HG03045 (cell line): ENCODE measurements at regions not wholly inside any gene's neighbourhood (a gene's known extent, or its start where the extent isn't known, plus 50 kb on each side); places are given as distances from the start of the nearest gene placed in this dataset.

Experiments
- ATAC-seq: cut with Tn5 transposase; IDR thresholded peaks from one replicate; pipeline ENCODE4 v1.9.1; 2021; ENCODE audit warnings: mild to moderate bottlenecking, moderate library complexity; ENCODE audit not compliant: unreplicated experiment

DNA sequence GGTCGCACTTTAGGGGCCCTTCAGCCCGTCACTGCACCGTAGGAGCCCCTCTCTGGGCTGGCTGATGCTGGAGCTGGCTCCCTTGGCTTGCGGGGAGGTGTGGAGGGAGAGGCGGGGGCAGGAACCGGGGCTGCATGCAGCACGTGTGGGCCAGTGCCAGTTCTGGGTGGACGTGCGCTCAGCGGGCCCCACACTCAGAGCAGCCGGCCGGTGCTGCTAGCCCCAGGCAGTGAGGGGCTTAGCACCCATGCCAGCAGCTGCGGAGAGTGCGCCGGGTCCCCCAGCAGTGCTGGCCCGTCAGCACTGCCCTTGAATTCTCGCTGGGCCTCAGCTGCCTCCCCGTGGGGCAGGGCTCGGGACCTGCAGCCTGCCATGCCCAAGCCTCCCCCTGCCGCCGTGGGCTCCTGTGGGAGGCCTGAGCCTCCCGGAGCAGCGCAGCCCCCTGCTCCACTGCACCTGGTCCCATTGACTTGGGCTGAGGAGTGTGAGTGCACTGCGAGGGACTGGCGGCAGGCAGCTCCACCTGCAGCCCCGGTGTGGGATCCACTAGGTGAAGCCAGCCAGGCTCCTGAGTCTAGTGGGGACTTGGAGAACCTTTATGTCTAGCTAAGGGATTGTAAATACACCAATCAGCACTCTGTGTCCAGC is 108.8 kb upstream of the RASGEF1B start:
- no peak for ATAC-seq

DNA sequence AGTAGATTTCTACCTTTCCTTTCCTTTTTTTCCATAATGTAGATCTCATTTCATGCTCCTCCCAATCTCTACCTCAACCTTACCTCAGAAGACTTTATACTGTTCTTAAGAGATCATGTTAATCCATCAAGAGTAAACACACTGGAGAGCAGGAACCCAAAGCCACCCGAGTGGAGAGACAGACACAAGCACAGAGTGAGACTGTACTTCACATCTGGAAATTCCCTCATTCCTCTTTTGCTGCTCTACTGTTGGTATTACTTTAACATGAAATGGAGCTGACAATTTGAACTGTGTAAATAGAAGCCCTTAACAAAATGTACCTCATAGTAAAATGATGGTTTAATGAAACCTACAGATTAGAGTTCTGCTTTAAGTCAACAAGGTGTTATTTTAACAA is 105.7 kb upstream of the RASGEF1B start:
- no peak for ATAC-seq

DNA sequence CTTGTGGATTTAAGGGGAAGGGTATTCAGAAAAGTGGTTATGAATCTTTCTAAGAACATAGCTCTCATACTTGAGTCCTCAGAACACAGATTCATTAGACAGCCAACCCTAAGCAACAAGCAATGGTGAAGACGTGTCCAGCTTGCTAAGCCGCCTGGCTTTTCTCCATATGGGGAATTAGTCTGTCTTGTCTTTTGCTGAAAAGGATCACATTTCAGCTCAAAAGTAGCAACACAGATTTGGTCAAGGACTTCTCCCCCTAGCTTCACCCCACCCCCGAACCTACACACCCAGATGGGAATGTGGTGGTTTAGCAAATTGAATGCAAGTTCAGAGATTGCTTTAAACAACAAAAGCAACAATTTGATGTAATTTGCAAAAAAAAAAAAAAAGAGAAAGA is 103.3 kb upstream of the RASGEF1B start:
- no peak for ATAC-seq

DNA sequence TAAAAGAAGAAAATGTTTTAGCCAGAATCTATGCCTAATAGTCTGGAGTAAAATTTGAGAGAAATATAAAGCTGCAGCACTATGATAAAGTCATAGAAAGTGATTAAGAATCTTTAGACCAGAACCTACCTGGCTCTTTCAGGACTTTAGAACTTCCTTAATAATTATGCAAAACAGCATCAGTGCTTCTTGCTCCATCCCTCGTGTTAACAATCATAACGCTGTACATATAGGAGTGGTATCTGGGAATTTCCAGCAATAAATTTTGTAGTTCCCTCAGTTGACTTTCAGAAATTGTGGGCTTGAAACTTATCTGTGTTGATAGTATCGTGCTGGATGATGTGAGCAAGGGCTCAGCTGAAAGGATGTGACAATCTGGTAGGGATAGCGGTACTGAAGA is 102.1 kb upstream of the RASGEF1B start:
- ATAC-seq: no peak

DNA sequence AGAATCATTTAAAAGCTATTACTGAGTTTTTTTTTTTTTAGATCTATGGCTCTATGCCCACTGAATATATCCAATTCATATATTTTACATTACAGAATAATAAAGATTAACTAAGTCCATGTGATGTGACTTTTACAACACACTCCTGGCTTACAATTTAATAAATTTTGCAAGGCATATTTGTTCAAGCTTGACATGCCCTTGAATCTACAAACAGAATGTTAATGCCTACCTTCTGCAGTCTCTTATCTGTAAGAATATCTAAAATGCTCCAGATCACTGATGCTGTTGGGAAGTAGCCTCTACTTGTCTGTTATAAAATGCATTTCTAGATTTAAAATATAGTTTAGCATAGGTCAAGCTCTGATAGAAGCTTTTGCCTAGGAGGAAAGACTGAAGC is 100.7 kb upstream of the RASGEF1B start:
- no peak for ATAC-seq

DNA sequence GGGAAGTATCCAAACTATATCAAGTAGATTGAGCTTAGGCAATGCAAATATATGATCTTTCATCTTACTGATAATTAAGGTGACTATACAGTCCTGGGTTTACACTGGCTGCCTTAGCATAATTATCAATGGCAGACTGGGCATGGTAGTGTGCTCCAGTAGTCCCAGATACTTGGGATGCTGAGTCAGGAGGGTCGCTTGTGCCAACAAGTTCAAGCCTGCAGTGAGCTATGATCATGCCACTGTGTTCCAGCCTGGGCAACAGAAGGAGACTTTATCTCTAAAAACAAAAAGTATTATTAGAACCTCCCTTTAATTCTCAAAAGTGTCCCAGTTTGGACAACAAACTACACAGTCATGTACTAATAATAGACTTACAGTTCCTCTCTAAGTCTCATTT is 99.4 kb upstream of the RASGEF1B start:
- ATAC-seq: no peak

DNA sequence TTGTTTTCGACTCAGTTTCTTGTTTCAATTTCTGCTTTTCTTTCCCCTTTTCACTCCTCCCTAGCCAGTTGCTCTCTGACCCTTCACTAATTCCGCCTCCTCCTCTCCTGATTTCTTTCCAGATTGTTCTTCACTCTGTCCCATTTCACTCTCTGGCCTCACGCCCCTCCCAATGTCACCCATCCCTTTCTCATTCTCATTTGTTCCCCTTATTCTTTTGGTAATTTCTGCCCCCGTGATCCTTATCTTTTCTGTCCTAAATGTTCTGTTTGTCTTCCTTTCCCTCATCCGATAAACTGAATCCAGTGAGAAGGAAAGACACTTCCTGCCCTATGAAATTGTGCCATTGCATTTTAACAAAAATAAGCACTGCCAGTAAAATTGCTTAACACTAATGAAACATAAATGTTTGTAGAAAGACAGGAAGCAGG is 94.5 kb upstream of the RASGEF1B start:
- no peak for ATAC-seq

DNA sequence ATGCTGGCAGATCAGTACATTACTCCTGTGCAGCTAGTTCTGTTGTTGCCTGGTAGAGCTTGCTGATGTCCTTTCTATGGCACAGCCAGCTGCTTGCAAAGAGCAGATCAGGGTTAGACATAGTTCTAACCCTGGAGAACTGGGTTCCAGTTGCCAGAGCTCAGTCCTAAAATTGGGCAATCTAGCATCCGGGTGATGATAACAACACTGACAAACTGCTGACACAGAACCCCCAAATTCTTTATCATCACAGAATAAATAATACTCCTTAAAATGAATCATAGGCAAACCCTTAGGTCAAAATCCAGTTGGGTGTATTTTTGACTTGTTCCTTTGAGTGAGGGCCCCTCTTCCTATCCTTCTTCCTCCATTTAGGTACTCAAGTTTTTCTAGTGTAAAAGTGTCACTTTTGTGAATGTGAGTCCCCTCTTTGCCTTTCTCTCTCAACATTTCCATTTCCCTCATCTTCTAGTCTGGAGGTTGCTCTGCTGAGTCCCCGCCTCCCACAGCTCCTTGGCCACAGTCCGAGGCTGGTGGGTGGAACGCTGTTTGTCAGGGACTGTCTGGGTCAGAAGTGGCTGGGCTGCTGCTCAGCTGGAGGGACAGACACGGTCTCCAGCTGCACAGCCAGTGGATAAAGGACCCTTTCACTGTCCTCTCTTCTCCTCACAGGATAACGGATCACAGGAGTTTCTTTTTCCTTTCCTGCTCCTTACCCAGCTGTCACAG is 93.6 kb upstream of the RASGEF1B start:
- no peak for ATAC-seq

DNA sequence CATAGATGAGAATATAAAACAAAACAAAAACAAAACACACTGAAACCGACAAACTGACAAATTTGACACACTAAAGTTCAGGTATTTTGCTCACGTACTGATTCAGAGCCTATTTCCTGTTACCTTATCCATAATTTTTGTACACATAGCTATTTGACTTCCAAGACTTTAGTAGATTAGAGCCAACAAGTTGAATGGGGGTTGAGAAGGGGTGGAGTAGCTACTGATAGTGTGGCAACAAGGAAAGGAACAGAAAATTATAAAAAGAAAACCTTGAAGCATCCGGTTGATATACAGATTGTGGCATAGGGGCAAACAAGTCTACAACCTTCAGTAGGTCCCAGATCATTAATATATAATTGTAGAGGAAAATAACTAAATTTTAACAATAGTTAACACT is 92.3 kb upstream of the RASGEF1B start:
- ATAC-seq: no peak

DNA sequence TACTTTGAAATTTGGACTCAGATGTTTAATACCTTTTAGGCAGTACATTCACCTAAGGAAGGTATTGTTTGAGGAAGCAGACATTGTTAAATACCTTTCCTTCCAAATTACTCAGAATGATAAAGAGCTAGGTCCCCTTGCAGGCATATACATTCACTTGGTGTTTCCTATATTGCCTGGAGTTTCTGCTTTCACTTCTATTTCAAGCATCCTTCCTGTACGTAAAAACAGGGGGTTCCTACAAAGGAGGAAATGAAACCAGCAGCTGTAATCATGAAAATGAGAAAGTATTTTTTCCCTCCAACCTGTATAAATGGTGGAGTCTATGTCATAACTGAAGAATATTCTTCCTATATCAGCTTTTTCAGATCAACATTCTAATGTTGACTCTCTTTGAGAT is 90.4 kb upstream of the RASGEF1B start:
- peak; percentile 88 for ATAC-seq

DNA sequence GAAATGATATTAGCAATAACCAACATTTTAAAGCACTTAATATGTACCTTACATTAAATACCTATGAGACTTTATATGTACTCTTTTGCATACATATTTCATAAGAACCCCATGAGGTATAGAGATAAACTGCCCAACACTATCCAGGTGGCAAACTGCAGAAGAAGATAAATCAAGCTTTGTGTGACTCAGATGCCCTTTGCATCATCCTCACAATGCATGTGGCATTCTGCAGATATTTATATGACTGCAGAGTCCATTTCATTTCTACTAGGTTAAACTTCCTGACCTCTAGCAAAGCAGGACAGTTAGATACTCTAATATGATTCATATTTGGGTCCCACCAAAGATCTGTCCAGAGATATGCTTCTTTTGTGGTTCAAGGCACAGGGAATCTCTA is 85.6 kb upstream of the RASGEF1B start:
- ATAC-seq: no peak

DNA sequence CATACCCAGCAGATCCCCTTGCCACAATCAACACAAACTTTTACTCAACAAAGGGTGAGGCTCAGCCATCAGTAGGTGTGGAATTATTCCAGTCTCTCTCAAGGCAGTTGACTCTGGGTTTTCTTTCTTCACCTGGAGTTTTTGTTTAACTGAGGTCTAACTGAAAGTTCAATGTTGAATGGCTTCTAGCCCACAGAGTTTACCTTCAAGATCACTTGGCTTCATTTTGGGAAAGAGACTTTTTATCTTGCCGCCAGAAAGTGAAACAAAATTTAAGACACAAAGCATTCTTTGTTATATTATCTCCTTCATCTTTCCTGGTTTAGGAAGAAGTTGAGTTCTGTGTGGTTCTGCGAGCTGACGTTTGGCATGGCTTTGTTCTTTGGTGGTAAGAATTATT is 83.8 kb upstream of the RASGEF1B start:
- ATAC-seq: no peak

DNA sequence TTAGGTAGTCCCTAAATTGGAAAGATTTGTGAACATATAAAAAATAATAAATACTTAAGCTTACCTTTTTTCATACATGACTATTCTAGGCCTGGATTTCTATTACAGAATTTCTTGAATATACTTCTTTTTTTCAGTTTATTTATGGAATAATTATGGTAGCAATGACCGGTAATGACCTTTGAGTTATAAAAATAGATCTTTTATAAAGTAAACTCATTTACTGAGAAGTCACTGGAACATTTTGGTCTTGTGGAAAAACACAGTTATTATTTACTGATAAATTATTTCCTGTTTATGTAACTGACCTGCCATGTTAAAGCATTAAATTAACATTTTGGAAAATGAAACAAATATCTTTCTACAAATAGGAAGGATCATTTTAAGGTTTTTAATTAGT is 80.4 kb upstream of the RASGEF1B start:
- no peak for ATAC-seq

DNA sequence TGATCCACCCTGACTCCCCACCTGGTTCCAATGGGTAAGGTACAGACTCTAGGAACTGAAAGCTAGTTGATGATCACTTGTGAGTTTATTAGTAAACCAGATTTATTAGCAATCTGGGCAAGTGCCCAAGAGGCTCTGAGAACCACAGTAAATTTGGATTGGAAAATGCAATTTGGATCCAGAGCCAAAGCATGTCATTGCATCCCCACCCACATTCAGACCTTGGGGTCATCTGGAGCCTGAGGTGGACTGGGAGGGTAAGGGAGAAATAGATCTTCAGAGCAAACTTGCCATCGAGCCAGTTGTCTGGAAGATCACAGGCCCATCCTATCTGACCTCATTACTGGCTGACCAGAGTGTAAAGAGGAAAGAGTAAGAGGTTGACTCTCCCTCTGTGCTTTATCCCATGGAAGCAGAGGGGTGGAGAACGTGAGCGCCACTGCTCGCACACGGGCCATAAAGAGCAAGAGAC is 78.7 kb upstream of the RASGEF1B start:
- ATAC-seq: no peak

DNA sequence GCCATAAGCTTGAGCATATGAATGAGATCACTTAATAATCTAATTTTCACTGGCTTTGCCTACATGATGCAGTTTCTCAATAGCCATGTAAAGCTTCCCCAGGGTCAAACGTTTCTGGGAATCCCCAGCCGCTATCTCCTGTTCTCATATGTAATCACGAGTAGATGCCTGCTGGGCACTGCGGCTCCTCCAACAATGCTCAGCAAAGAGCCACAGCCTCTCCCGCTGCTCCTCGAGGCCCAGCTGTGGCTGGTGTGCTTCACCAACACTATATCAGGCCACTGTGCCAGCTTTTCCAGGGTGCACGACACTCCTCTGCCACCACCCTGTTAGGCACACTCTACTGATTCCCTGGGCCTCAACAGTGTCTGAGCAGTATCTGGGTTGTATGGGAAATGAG is 78.3 kb upstream of the RASGEF1B start:
- ATAC-seq: no peak

DNA sequence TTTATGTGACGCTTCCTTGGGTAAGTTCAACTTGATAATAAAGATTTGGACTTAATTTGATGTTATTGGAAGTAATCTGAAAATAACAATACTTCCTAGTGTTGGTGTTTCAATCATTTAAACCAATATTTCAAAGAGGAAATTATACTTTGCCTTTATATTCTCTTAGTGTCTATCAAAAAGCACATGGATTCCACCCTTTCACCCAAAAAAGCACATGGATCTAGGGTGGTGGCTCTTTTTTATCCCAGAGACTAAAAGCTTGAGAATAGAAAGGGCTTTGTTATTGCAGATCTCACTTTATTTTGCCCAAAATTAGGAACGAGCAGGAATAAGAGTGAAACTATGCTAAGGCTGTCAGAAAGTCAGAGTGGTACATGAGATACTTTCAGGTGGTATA is 75.1 kb upstream of the RASGEF1B start:
- ATAC-seq: no peak

DNA sequence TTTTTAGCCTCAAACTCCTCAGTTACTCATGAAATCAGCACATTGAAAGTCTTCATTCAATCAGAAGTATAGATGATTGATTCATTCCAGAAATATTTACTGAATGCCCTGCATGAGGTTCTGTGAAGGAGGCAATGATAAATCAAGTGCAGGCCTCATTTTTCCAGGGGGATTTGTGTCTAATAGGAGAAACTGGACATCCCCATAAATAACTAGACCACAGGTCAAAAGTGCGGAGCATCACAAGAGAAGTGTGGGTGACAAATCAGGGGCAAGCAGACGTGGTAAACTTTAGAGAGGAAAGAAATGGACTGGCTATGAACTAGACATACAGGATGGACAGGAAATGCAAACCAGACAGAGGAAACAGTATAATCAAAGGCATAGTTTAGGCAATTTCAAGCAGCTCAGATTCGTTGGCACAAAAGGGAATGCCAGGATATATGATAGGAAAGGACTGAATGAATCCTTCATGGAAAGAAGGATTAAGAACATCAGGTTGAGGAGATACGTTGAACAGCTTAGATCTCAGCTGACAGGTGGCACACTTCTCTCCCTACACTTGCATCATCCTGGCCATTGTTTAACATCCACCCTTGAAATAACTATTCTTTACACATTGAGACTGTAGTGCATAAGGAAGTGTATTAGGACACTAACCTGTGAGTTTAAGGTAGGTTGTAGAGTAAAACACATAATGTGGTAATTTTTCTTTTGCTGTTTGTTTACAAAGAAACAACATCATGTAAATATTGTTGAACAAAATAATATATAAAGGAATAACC is 69.6 kb upstream of the RASGEF1B start:
- no peak for ATAC-seq

DNA sequence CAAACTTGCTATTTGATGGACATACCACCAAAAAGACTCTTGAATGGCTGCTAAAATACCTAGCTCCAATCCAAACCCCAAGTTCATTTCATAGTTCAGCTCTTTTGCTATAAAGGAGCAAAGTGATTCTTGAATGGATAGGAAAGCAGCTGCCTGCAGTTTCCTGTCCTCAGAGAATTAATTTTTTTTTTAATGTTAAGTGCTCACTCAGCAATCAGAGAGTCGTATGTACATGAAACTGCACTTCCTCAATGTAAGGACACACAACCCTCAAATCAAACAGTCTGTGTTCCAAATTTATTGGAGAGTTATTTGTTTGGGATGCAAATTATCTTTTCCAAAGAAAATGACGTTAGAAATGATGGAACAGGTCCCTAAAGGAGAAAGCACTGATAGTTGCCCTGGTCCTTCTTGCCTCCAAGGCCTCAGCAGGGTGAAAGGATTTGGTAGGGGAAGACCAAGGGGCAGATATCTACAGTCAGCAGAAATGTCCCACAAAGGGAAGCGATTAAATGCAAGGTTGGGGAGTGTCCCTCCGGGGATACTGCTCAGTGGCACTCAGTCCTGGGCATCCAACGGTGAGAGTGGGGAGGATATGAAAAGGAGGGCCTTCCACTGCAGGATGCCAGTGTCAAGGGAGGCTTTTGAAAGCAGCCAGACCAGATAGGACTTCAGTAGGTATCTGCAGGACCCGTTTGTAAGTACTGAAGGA is 67.2 kb upstream of the RASGEF1B start:
- no peak for ATAC-seq

DNA sequence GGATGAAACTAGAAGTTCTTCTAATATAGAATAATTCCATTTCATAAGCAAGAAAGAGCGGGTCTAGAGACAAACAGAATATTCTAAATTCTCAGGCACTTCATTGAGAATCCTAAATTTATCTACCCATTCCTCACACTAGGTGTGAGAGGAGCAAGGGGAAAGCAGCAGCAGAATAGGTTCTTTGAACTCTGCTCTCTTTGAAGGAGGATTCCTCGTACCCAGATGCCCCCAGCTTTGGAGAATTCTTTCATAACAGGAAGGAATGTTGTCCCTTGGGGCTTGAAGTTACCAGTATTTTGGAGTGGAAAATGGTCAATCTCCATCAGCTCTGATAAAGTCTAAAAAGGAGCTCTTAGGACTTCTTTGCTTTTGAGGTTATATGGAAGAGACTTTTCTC is 59.7 kb upstream of the RASGEF1B start:
- no peak for ATAC-seq

DNA sequence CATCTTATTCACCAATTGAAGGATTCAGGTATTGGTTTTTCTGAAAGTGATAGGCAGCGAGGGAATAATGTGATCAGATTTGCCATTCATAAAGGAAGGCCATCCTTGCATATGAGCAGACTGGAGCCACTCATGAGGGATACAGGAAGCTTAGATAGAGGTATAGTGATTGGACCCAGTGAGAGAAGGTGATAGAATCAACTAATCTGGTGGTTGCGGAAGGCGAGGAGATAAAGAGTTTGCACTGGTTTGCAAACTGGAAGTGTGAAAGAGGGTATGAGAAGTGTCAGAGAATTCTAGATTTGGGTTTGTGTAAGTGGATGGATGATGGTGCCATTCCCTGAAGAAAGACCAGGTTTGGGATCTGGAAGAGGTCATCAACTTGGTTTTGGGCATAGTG is 57.3 kb upstream of the RASGEF1B start:
- no peak for ATAC-seq

DNA sequence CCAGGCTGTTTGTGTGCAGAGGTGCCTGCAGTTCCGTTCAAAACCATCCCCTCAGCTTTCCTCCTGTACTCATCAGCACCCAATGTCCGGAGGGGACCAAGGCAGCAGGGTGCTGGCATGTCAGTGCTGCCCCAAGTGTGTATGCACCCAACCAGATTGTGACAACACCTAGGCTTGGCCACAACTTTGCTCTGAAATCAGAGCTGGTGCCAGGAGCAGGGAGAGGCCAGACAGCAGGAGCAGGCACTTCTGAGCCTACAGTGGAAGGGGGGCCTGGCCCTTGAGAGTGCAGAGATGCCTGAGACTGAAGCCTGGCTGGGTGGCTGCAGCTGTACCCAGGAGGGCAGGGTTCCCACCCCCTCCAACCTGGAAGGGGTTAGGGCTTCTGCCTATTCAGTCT is 56.5 kb upstream of the RASGEF1B start:
- ATAC-seq: no peak
